GM12892 (cell line): ENCODE measurements at regions not wholly inside any gene's neighbourhood (a gene's known extent, or its start where the extent isn't known, plus 50 kb on each side); places are given as distances from the start of the nearest gene placed in this dataset.

Source experiments
- DNase-seq: peaks from one replicate; pipeline ENCODE4 v3.0.0; 2011; ENCODE audit not compliant: insufficient read length
- FAIRE-seq: peaks from 2 replicates; lab custom pipeline; 2011; peaks lifted over from hg19 to GRCh38; lab: Jason Lieb, UNC
- POLR2A ChIP-seq: IDR thresholded peaks from 2 replicates; pipeline ENCODE4 v1.6.1; 2011; ENCODE audit warnings: low read depth, low read length, control low read depth
- POLR2AphosphoS5 ChIP-seq: IDR thresholded peaks from 2 replicates; pipeline ENCODE4 v1.6.1; 2011; ENCODE audit warnings: low read depth, low read length, control low read depth
- TAF1 ChIP-seq: IDR thresholded peaks from 2 replicates; pipeline ENCODE4 v1.6.1; 2011; ENCODE audit warnings: low read depth, mild to moderate bottlenecking, control low read depth, low read length, borderline replicate concordance

DNA sequence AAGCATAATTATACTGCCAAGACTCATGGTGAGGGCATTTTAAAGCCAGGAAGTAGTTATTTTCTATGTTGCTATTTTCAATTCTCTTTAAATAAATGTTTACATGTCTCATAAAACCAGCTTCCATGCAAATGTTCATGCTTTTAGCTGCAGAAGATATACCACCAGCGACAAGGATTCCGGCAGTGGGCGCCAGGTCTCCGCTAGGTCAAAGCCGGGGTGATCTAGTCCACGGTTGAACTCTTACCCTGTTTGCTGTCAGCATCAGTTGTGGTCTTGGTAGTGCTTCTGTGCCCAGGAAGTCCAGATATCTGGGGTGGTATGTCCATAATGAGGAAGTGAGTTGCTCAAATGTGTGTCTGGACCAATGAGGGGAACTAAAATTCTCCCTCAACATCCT is 265.7 kb downstream of the BRD1 start:
- no peak for DNase-seq
- TF ChIP-seq POLR2AphosphoS5, result no peak
- no peak for TF ChIP-seq TAF1
- TF ChIP-seq POLR2A, result no peak
- no peak for FAIRE-seq

DNA sequence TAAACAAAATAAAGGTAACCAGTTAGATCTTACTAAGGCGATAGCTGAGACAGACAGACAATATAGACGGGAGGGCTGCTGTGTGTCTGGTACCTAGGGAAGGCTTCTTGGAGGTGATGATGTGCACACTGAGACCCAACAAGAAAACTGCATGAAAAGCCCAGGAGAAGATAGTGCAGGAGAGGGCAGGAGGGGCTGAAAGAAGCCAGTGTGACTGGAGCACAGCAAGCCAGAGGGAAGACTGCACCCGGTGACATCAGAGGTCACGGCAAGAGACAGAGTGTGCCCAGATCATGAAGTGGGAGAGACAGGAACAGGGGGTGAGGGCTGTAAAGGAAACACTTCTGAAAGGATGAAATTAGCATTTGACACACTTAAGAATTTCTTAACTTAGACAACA is 266.3 kb downstream of the BRD1 start:
- DNase-seq, result no peak
- no peak for TF ChIP-seq POLR2AphosphoS5
- no peak for TF ChIP-seq POLR2A
- no peak for TF ChIP-seq TAF1
- no peak for FAIRE-seq

DNA sequence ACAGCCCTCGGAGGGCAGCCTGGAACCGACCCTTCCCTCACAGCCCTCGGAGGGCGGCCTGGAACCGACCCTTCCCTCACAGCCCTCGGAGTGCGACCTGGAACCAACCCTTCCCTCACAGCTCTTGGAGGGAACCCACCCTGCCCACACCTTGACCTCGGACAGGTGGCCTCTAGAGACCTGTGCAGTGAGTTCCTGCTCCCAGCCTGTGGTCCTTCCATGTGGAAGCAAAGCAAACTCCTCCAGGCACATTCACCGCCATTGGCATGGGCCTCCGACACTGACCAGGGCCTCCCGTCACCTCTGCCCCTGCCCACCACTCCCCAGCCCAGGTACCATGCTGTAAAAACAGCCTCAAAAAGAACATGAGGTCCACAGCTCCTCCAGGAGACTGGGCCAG is 272.1 kb downstream of the BRD1 start:
- TF ChIP-seq POLR2AphosphoS5 (no peak), TAF1 (no peak), POLR2A (no peak)
- FAIRE-seq, result no peak
- no peak for DNase-seq

DNA sequence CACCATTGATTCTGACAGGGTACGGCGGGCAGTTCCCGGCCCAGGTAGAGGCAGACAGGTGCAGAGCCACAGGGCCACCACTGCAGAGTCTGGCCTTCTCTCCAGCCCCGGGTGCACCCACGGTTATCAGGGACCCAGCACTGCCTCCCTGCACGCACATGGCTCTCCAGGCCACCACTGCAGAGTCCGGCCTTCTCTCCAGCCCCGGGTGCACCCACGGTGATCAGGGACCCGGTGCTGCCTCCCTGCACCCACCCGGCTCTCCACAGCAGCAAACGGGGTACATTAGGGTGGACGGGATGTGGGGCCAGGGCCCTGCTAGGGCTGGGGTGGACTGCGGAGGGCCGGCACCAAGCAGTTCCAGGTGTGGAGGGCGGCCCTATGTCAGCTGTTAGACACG is 272.9 kb downstream of the BRD1 start:
- DNase-seq (no peak), FAIRE-seq (no peak)
- TF ChIP-seq POLR2AphosphoS5, result no peak
- TF ChIP-seq TAF1, result no peak
- no peak for TF ChIP-seq POLR2A

DNA sequence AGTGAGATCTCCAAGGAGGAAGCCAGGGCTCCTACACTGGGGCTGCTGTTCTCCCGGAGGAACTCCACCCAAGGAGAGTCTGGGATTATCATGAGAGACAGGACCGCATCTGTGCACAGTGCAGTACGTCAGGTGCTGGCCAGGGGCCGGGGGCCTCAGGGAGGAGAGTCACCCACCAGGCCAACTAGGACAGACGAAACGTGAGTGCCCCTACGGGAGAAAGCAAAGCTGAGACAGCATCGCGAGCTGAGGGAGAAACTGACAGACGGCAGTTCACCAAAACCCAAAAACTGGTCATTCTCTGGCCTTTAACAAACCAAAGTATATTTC is 273.4 kb downstream of the BRD1 start:
- TF ChIP-seq TAF1 (no peak), POLR2A (no peak)
- DNase-seq (no peak), FAIRE-seq (no peak)

DNA sequence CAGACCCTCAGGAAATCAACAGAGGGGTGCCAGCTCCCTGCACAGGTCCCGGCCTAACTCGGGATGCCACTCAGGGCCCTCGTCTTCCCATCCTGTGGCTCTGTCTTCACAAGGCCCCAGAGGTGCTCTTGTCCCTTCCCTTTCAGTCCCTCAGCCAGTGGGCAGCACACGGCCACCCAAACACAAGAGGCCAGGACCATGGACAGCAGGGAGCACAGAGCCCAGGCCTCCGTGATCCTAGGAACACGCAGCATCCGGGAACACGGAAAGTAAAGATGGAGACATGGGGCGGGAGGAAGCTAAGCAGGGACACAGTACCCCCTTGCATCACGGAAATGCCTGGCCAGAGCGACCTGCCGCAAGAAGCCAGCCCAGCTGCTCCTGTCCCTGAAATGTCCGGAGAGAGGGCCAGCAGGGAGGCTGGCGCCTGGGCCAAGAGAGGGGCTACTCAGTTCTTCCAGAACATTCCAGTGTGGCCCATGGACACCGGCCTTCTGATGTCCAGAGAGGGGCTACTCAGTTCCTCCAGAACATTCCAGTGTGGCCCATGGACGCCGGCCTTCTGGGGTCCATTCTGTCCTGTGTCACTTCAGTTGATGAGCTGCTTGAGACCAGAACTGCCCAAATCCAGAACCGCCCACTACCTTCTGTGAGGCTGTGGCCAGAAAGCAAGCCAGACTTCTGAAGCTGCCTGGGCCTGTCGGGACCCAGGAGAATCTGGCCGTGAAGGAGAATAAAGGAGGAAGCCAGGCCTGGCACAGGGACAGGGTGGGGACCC is 274.0 kb downstream of the BRD1 start:
- no peak for FAIRE-seq
- no peak for TF ChIP-seq POLR2AphosphoS5
- TF ChIP-seq TAF1, result no peak
- TF ChIP-seq POLR2A, result no peak
- no peak for DNase-seq

DNA sequence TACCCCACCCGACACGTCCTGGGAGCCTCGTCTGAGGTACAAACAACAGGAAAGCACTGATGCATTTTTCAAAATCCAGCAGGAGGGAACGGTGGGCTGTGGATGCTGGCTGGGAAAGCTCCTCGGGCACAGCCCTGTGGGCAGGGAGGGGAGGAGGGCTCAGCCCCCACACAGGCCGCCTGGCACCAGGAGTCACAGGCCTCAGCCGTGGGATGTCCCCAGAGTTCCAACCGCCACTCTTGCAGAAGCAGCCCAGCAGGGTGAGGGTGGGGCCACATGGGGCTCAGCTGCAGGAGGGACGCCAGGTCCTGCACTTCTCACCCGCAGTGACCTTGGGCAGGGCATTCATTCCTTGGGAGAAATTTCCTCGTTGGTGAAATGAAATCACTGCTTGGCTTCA is 274.6 kb downstream of the BRD1 start:
- FAIRE-seq (no peak), DNase-seq (no peak)
- no peak for TF ChIP-seq POLR2AphosphoS5
- TF ChIP-seq POLR2A, result no peak
- TF ChIP-seq TAF1, result no peak

DNA sequence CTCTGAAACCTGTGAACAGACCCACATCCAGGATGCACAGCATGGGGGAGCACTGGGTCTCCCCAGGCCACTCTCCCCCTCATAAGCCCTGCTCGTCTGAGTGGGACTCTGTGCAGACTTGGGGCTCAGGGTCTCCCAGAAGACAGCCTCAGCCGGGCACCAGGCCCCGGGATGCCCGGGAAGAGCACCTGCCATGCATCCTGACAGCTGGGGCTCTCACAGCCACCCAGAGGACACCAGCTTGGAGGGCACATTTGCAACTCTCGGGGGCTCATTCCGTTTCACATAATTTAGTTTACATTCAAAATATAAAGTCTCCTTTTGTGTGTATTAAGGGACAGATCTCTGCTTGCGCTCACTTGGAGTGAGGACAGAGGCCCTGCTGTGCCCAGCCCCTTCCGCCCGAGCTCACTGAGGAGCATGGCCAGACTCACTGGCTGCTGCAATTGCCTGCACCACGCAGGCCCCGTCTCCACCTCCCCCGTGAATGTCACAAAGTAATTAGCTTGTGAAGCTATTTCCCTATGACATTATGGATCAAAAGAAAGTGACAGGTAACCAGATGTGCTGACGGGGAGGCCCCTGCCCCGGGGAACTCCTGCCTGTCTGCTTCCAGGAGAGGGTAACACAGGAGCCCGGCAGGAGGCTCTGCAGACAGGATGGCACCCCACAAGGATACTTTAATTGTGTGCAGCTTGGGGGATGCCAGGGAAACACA is 275.6 kb downstream of the BRD1 start:
- no peak for FAIRE-seq
- TF ChIP-seq POLR2A (no peak), TAF1 (no peak)
- no peak for DNase-seq

DNA sequence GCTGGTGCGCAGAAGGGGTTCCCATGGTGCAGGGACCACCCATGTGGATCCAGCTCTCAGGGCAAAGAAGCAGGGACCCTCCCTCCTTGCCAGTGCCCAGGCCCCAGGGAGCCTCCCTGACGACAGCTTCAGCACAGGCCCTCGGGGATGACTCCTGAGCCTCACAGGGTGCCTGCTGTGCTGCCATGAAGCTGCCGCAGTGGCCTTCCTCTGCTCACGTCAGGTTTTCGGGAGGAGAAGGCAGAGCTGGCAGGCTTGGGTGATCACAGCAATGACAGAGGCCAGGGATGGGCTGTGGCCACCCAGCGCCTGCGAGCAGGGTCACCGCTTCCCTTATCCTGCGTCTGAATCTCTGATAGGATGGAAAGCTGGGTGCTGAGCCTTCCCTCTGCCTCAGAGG is 276.2 kb downstream of the BRD1 start:
- DNase-seq (no peak), FAIRE-seq (no peak)
- TF ChIP-seq POLR2AphosphoS5 (no peak), POLR2A (no peak), TAF1 (no peak)

DNA sequence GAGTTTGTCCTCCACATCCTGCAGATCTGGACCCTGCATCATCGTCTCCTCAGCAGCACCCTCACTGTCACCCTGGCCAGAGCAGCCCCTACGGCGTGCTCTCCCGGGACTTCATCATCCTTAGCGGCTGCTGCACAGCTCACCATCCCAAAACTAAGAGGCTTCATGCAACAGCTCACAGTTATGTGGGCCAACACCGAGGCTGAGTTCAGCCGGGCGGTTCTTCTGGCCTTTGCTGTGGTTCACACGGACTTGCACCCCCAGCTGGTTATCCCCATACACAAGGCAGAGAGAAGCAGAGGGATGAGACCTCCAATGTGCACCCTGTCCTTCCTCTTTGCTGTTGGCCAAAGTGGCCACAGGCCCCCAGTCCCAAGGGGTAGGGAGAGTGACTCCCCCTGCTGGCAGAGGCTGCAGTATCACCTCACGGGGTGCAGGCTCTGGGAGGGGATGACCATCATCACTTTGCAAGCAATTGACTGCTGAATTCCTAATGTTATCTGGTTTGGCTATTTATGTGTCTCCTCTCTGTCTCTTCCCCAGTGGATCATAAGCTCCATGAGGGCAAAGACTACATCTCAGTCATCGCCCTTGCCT is 276.8 kb downstream of the BRD1 start:
- DNase-seq, result no peak
- FAIRE-seq, result no peak

DNA sequence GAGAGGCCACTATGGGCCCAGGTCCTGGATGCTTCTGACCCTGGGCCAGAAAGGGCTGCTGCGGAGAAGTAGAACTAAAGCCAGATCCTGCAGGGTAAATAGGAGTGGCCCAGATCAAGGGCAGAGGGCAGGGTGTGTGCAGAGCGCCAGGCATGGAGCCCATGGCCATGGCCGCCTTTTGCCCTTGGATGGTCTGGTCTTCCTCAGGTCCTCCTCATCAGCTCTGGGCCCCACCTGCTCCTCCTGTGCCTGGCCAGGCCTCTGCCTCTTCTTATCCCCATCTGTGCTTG is 277.6 kb downstream of the BRD1 start:
- no peak for TF ChIP-seq POLR2A
- TF ChIP-seq TAF1, result no peak
- no peak for TF ChIP-seq POLR2AphosphoS5
- DNase-seq, result no peak
- FAIRE-seq, result no peak

More for the DNA sequence above, 276.8 kb downstream of the BRD1 start:
- TF ChIP-seq POLR2AphosphoS5, result no peak
- TF ChIP-seq POLR2A, result no peak
- TF ChIP-seq TAF1, result no peak

DNA sequence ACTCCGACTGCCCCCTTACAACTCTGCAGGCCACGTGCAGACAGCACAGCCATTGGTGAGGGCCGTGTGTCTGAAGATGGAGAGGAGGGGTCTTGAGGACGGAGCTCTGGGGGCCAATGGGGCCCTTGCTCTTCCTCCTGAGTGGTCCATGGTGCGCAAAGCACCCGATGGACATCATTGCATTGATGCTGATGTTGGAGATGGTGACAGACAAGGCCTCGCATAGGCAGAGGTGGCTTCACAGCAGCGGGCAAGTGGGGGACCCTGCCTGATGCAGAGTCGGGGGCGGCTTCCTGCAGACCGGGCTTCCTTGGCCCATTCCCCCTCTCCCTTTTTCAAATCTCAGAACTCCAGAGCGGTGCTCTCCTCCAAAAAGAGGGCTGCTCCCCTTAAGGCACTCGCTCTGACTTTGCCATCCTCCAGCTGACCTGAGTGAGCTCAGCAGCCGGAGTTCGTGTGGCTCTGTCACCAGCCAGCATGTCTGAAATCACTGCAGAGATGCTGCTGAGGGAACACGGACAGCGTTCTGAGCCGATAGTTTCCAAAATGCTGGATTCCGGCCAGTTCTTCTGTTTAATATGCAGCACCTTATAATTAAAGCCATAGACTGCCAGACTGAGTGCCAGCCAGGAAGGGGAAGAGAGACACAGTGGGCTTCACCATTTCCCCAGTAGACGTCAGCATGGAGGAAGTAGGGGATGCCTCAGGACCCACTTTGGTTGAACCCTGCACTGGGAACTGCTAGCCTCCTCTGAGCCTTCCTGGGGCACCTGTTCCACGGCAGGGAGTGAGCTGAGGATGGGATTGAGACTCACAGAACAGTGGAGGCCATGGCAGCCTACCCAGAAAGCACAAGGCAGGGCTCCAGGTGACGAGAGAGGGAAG is 278.2 kb downstream of the BRD1 start:
- DNase-seq (no peak), FAIRE-seq (no peak)
- TF ChIP-seq POLR2AphosphoS5, result no peak
- no peak for TF ChIP-seq POLR2A
- TF ChIP-seq TAF1, result no peak
